ENCODE measurements at regions not wholly inside any gene's neighbourhood (a gene's known extent, or its start where the extent isn't known, plus 50 kb on each side); places are given as distances from the start of the nearest gene placed in this dataset.

- H3K27me3 Mint-ChIP-seq (ENCODE audit: insufficient read depth, low read depth, poor library complexity) = peaks cover 9% of the 10 kb centered on the region
- no peak overlapping the region for H3K4me3 Mint-ChIP-seq
- no peaks in the 10 kb centered on the region for H4K20me1 ChIP-seq (replicated peaks; ENCODE audit: insufficient read depth)
- H3K27ac ChIP-seq (ENCODE audit: low read depth) = no peak overlapping the region
- peaks cover 11% of the 10 kb centered on the region for H3K4me1 Mint-ChIP-seq
- H3K79me2 ChIP-seq (replicated peaks; ENCODE audit: insufficient read depth) = no peaks in the 10 kb centered on the region
- H3K9me2 ChIP-seq (ENCODE audit: insufficient read depth) = no peaks in the 10 kb centered on the region
- H2AFZ ChIP-seq = no peak overlapping the region
- no peak for DNase-seq (ENCODE audit: low spot score)
- H3F3A ChIP-seq (replicated peaks; ENCODE audit: low read depth) = no peaks in the 10 kb centered on the region
- ATAC-seq = no peak
- H3K36me3 Mint-ChIP-seq (ENCODE audit: low read depth) = no peaks in the 10 kb centered on the region
- no peak overlapping the region for H3K4me2 ChIP-seq
- H3K9me3 Mint-ChIP-seq = peaks cover 6% of the 10 kb centered on the region; the same call in 2 of the 3 replicates
- no peak overlapping the region for H3K27ac Mint-ChIP-seq
- no peaks in the 10 kb centered on the region for H3K27me3 ChIP-seq (ENCODE audit: insufficient read depth)
- TF ChIP-seq ZNF331 (CRISPR knock-in tag; IDR thresholded peaks at IDR 0.05; ENCODE audit: low read depth) (no peak), NANOG (IDR thresholded peaks at IDR 0.05; ENCODE audit: borderline replicate concordance) (no peak), ETS1 (IDR thresholded peaks at IDR 0.05) (no peak), EZH2phosphoT487 (IDR thresholded peaks at IDR 0.05; ENCODE audit: unreplicated experiment) (no peak), REST (IDR thresholded peaks at IDR 0.05; ENCODE audit: unreplicated experiment) (no peak), CREB1 (CRISPR knock-in tag; IDR thresholded peaks at IDR 0.05; ENCODE audit: low read depth) (no peak), STAT1 (IDR thresholded peaks at IDR 0.05; ENCODE audit: unreplicated experiment) (no peak), EZH2 (IDR thresholded peaks at IDR 0.05; ENCODE audit: low read depth, unreplicated experiment) (no peak)
- peaks cover 4% of the 10 kb centered on the region; the same call in 1 of the 2 replicates for H3K4me1 ChIP-seq (ENCODE audit: insufficient read depth)
- H3K36me3 ChIP-seq (ENCODE audit: insufficient read depth) = no peaks in the 10 kb centered on the region
- no peak overlapping the region for H3K4me3 ChIP-seq
Observed at GRCh38 chr15:68485721-68486360, 53.9 kb upstream of the ITGA11 start.

DNA sequence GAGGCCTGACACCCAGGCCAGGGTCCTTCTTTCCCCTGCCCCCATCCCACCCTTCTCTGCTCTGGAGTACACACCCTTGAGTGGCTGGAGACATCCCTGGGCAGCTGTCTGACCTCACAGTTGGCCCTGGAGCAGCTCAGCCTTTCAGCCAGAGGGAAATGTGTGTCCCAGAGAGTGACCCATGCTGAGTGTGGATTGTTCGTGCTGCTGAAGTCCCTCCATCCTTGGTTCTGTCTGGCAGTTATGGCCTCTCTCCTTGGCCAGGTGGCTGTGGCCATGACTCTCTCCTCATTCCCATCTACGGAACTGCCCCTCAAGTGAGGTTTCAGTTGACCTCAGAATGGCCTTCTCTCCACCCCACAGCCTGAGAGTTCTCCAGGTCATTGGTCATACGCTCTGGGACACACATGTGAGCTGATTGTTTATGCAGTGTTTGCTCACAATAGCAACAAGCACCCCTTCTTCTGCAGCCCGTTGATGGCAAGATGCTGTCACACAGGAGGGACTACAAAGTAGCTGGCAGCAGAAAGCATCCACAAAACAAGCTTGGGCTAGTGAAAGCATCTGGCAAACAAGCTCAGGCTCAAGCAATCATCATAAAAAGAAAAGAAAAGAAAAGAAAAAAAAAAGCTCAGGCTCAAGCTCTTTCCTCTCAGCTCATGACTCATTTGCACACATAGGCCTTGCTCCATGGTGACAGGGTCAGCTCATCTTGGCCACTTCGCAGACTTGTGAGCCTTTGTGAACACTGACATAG lies 55.3 kb upstream of the ITGA11 start:
- DNase-seq (ENCODE audit: low spot score) (no peak), ATAC-seq (no peak)
- H3K4me3 Mint-ChIP-seq = no peak overlapping the region
- no peaks in the 10 kb centered on the region for H3K36me3 ChIP-seq (ENCODE audit: insufficient read depth)
- H3K9me2 ChIP-seq (ENCODE audit: insufficient read depth) = peaks cover 7% of the 10 kb centered on the region; the same call in 1 of the 2 replicates
- peaks cover 11% of the 10 kb centered on the region for H3K4me1 Mint-ChIP-seq
- H3K9me3 Mint-ChIP-seq = 0 out of 3 replicates have a peak, but pooled peaks cover 2% of the 10 kb centered on the region
- no peaks in the 10 kb centered on the region for H3K27me3 ChIP-seq (ENCODE audit: insufficient read depth)
- no peaks in the 10 kb centered on the region for H3K36me3 Mint-ChIP-seq (ENCODE audit: low read depth)
- no peaks in the 10 kb centered on the region for H4K20me1 ChIP-seq (replicated peaks; ENCODE audit: insufficient read depth)
- no peak overlapping the region for H3K27ac ChIP-seq (ENCODE audit: low read depth)
- H3K4me2 ChIP-seq = no peak overlapping the region
- H3F3A ChIP-seq (replicated peaks; ENCODE audit: low read depth) = no peaks in the 10 kb centered on the region
- H3K79me2 ChIP-seq (replicated peaks; ENCODE audit: insufficient read depth) = no peaks in the 10 kb centered on the region
- no peak overlapping the region for H3K4me3 ChIP-seq
- H2AFZ ChIP-seq = no peak overlapping the region
- H3K27me3 Mint-ChIP-seq (ENCODE audit: insufficient read depth, low read depth, poor library complexity) = peaks cover 9% of the 10 kb centered on the region
- no peak overlapping the region for H3K27ac Mint-ChIP-seq
- H3K4me1 ChIP-seq (ENCODE audit: insufficient read depth) = peaks cover 4% of the 10 kb centered on the region; the same call in 1 of the 2 replicates
- no peak for TF ChIP-seq EZH2phosphoT487 (IDR thresholded peaks at IDR 0.05; ENCODE audit: unreplicated experiment)
- TF ChIP-seq, protein P1, sequence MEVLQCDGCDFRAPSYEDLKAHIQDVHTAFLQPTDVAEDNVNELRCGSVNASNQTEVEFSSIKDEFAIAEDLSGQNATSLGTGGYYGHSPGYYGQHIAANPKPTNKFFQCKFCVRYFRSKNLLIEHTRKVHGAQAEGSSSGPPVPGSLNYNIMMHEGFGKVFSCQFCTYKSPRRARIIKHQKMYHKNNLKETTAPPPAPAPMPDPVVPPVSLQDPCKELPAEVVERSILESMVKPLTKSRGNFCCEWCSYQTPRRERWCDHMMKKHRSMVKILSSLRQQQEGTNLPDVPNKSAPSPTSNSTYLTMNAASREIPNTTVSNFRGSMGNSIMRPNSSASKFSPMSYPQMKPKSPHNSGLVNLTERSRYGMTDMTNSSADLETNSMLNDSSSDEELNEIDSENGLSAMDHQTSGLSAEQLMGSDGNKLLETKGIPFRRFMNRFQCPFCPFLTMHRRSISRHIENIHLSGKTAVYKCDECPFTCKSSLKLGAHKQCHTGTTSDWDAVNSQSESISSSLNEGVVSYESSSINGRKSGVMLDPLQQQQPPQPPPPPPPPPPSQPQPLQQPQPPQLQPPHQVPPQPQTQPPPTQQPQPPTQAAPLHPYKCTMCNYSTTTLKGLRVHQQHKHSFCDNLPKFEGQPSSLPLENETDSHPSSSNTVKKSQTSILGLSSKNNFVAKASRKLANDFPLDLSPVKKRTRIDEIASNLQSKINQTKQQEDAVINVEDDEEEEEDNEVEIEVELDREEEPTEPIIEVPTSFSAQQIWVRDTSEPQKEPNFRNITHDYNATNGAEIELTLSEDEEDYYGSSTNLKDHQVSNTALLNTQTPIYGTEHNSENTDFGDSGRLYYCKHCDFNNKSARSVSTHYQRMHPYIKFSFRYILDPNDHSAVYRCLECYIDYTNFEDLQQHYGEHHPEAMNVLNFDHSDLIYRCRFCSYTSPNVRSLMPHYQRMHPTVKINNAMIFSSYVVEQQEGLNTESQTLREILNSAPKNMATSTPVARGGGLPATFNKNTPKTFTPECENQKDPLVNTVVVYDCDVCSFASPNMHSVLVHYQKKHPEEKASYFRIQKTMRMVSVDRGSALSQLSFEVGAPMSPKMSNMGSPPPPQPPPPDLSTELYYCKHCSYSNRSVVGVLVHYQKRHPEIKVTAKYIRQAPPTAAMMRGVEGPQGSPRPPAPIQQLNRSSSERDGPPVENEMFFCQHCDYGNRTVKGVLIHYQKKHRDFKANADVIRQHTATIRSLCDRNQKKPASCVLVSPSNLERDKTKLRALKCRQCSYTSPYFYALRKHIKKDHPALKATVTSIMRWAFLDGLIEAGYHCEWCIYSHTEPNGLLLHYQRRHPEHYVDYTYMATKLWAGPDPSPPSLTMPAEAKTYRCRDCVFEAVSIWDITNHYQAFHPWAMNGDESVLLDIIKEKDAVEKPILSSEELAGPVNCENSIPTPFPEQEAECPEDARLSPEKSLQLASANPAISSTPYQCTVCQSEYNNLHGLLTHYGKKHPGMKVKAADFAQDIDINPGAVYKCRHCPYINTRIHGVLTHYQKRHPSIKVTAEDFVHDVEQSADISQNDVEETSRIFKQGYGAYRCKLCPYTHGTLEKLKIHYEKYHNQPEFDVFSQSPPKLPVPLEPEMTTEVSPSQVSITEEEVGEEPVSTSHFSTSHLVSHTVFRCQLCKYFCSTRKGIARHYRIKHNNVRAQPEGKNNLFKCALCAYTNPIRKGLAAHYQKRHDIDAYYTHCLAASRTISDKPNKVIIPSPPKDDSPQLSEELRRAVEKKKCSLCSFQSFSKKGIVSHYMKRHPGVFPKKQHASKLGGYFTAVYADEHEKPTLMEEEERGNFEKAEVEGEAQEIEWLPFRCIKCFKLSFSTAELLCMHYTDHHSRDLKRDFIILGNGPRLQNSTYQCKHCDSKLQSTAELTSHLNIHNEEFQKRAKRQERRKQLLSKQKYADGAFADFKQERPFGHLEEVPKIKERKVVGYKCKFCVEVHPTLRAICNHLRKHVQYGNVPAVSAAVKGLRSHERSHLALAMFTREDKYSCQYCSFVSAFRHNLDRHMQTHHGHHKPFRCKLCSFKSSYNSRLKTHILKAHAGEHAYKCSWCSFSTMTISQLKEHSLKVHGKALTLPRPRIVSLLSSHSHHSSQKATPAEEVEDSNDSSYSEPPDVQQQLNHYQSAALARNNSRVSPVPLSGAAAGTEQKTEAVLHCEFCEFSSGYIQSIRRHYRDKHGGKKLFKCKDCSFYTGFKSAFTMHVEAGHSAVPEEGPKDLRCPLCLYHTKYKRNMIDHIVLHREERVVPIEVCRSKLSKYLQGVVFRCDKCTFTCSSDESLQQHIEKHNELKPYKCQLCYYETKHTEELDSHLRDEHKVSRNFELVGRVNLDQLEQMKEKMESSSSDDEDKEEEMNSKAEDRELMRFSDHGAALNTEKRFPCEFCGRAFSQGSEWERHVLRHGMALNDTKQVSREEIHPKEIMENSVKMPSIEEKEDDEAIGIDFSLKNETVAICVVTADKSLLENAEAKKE (CRISPR knock-in tag; IDR thresholded peaks at IDR 0.05) = no peak
